ENCODE measurements at regions not wholly inside any gene's neighbourhood (a gene's known extent, or its start where the extent isn't known, plus 50 kb on each side); places are given as distances from the start of the nearest gene placed in this dataset.
"Not testable (repeated sequence)": the region's sequence is repeated elsewhere in the genome, so short reads cannot be mapped to it uniquely, and the experiment has no call there.

GRCh38 chr12:46985816-46986215 is 93.6 kb upstream of the PCED1B start:
- intact Hi-C loops (cut with micrococcal nuclease) = no loop called here
- H3K27ac Mint-ChIP-seq = no peak overlapping the region
- no peak overlapping the region for H3K27ac ChIP-seq (ENCODE audit: low read depth, low read length)
- no peak overlapping the region for H3K4me3 Mint-ChIP-seq
- H3K9me3 ChIP-seq (ENCODE audit: control insufficient read depth in 1 of 2, low read length in 2 of 2) = no peaks in the 10 kb centered on the region
- H3K4me1 ChIP-seq (ENCODE audit: insufficient read depth, low read length) = peaks cover 9% of the 10 kb centered on the region
- ChIA-PET POLR2A (ENCODE audit: partially characterized antibody) (no interaction called here), CTCF (ENCODE audit: partially characterized antibody) (interaction anchor here (0.6 to 2.0 kb wide), 3 partner anchors 24 to 861 kb away, joined by 3 to 8 read pairs (median 3); no protein-coding TSS in a partner anchor)
- DNase-seq = no peak
- peaks cover 3 to 5% of the 10 kb centered on the region in 2 donors for H3K36me3 Mint-ChIP-seq
- H3K27me3 Mint-ChIP-seq = peaks cover 31 to 40% of the 10 kb centered on the region in 2 donors
- H3K27me3 ChIP-seq (ENCODE audit: insufficient read depth, low read length) = peaks cover 4% of the 10 kb centered on the region
- no peaks in the 10 kb centered on the region for H3K36me3 ChIP-seq (ENCODE audit: insufficient read depth, low read length)
- peaks cover 0 to 7% (median 3%) of the 10 kb centered on the region in 4 donors for H3K4me1 Mint-ChIP-seq
- H3K9me3 Mint-ChIP-seq = peaks cover 0 to 28% (median 19%) of the 10 kb centered on the region in 8 donors
- H3K4me3 ChIP-seq (ENCODE audit: low read length in 2 of 2) = no peak overlapping the region

GRCh38 chr12:46988122-46988521 is 91.3 kb upstream of the PCED1B start:
- POLR2A ChIA-PET (ENCODE audit: partially characterized antibody); H3K27ac ChIP-seq (ENCODE audit: low read depth, low read length); H3K9me3 ChIP-seq (ENCODE audit: control insufficient read depth in 1 of 2, low read length in 2 of 2); H3K4me3 Mint-ChIP-seq; H3K27ac Mint-ChIP-seq; H3K36me3 Mint-ChIP-seq; intact Hi-C loops (cut with micrococcal nuclease); H3K4me3 ChIP-seq (ENCODE audit: low read length in 2 of 2); DNase-seq; H3K4me1 ChIP-seq (ENCODE audit: insufficient read depth, low read length); H3K27me3 ChIP-seq (ENCODE audit: insufficient read depth, low read length); H3K4me1 Mint-ChIP-seq; CTCF ChIA-PET (ENCODE audit: partially characterized antibody); H3K36me3 ChIP-seq (ENCODE audit: insufficient read depth, low read length): not testable (repeated sequence)
- H3K27me3 Mint-ChIP-seq = peaks cover 27 to 34% of the 10 kb centered on the region in 2 donors
- H3K9me3 Mint-ChIP-seq = peaks cover 0 to 38% (median 21%) of the 10 kb centered on the region in 8 donors

- CTCF ChIA-PET (ENCODE audit: partially characterized antibody) = no interaction called here
- no peaks in the 10 kb centered on the region for H3K36me3 ChIP-seq (ENCODE audit: insufficient read depth, low read length)
- H3K27ac Mint-ChIP-seq = no peak overlapping the region
- no peak for DNase-seq
- H3K4me3 Mint-ChIP-seq = no peak overlapping the region
- H3K36me3 Mint-ChIP-seq = peaks cover 3 to 5% of the 10 kb centered on the region in 2 donors
- no peak overlapping the region for H3K4me3 ChIP-seq (ENCODE audit: low read length in 2 of 2)
- no peaks in the 10 kb centered on the region for H3K4me1 ChIP-seq (ENCODE audit: insufficient read depth, low read length)
- no peaks in the 10 kb centered on the region for H3K27me3 ChIP-seq (ENCODE audit: insufficient read depth, low read length)
- POLR2A ChIA-PET (ENCODE audit: partially characterized antibody) = no interaction called here
- no peak overlapping the region for H3K27ac ChIP-seq (ENCODE audit: low read depth, low read length)
- H3K27me3 Mint-ChIP-seq = peaks cover 25 to 27% of the 10 kb centered on the region in 2 donors
- H3K9me3 Mint-ChIP-seq = peaks cover 0 to 38% (median 23%) of the 10 kb centered on the region in 8 donors
- no peaks in the 10 kb centered on the region for H3K9me3 ChIP-seq (ENCODE audit: control insufficient read depth in 1 of 2, low read length in 2 of 2)
- no peaks in the 10 kb centered on the region for H3K4me1 Mint-ChIP-seq
- intact Hi-C loops (cut with micrococcal nuclease) = no loop called here
These were observed 89.2 kb upstream of the PCED1B start for GRCh38 chr12:46990211-46990610.

- CTCF ChIA-PET (ENCODE audit: partially characterized antibody); H3K4me3 Mint-ChIP-seq; POLR2A ChIA-PET (ENCODE audit: partially characterized antibody); H3K36me3 Mint-ChIP-seq; H3K27ac Mint-ChIP-seq; H3K27me3 ChIP-seq (ENCODE audit: insufficient read depth, low read length); intact Hi-C loops (cut with micrococcal nuclease); H3K4me1 ChIP-seq (ENCODE audit: insufficient read depth, low read length); H3K4me1 Mint-ChIP-seq; H3K36me3 ChIP-seq (ENCODE audit: insufficient read depth, low read length); H3K4me3 ChIP-seq (ENCODE audit: low read length in 2 of 2); H3K27ac ChIP-seq (ENCODE audit: low read depth, low read length); H3K9me3 ChIP-seq (ENCODE audit: control insufficient read depth in 1 of 2, low read length in 2 of 2); DNase-seq: not testable (repeated sequence)
- Mint-ChIP-seq H3K27me3 (peaks cover 14 to 17% of the 10 kb centered on the region in 2 donors), H3K9me3 (peaks cover 0 to 40% (median 24%) of the 10 kb centered on the region in 8 donors)
These were observed 87.4 kb upstream of the PCED1B start for GRCh38 chr12:46992051-46992450.

GRCh38 chr12:46998811-46999368 is 80.5 kb upstream of the PCED1B start:
- Mint-ChIP-seq H3K27me3 (peaks cover 2 to 12% of the 10 kb centered on the region in 2 donors), H3K27ac (no peak overlapping the region), H3K4me3 (no peak overlapping the region), H3K36me3 (no peaks in the 10 kb centered on the region), H3K9me3 (peaks cover 0 to 6% (median 2%) of the 10 kb centered on the region in 8 donors), H3K4me1 (no peaks in the 10 kb centered on the region)
- Histone ChIP-seq H3K27ac (ENCODE audit: low read depth, low read length) (no peak overlapping the region), H3K4me3 (ENCODE audit: low read length in 2 of 2) (no peak overlapping the region), H3K36me3 (ENCODE audit: insufficient read depth, low read length) (no peaks in the 10 kb centered on the region), H3K27me3 (ENCODE audit: insufficient read depth, low read length) (no peaks in the 10 kb centered on the region), H3K9me3 (ENCODE audit: control insufficient read depth in 1 of 2, low read length in 2 of 2) (no peaks in the 10 kb centered on the region), H3K4me1 (ENCODE audit: insufficient read depth, low read length) (no peaks in the 10 kb centered on the region)
- ChIA-PET POLR2A (ENCODE audit: partially characterized antibody) (no interaction called here), CTCF (ENCODE audit: partially characterized antibody) (no interaction called here)
- DNase-seq = no peak
- intact Hi-C loops (cut with micrococcal nuclease) = no loop called here

- H3K27ac Mint-ChIP-seq = no peak overlapping the region
- H3K27me3 Mint-ChIP-seq = peaks cover 25% of the 10 kb centered on the region in 2 donors
- H3K9me3 ChIP-seq (ENCODE audit: control insufficient read depth in 1 of 2, low read length in 2 of 2) = no peaks in the 10 kb centered on the region
- H3K27ac ChIP-seq (ENCODE audit: low read depth, low read length) = no peak overlapping the region
- no peak for DNase-seq
- intact Hi-C loops (cut with micrococcal nuclease) = no loop called here
- no peaks in the 10 kb centered on the region for H3K36me3 Mint-ChIP-seq
- ChIA-PET POLR2A (ENCODE audit: partially characterized antibody) (no interaction called here), CTCF (ENCODE audit: partially characterized antibody) (interaction anchor here (1.1 kb wide), 1 partner anchor 23 kb away, joined by 3 read pairs; no protein-coding TSS in a partner anchor)
- H3K4me3 Mint-ChIP-seq = no peak overlapping the region
- H3K36me3 ChIP-seq (ENCODE audit: insufficient read depth, low read length) = no peaks in the 10 kb centered on the region
- H3K4me3 ChIP-seq (ENCODE audit: low read length in 2 of 2) = no peak overlapping the region
- peaks cover 4% of the 10 kb centered on the region for H3K27me3 ChIP-seq (ENCODE audit: insufficient read depth, low read length)
- H3K9me3 Mint-ChIP-seq = peaks cover 0 to 3% (median 0%) of the 10 kb centered on the region in 8 donors
- no peaks in the 10 kb centered on the region for H3K4me1 ChIP-seq (ENCODE audit: insufficient read depth, low read length)
- H3K4me1 Mint-ChIP-seq = no peaks in the 10 kb centered on the region
These were observed 74.8 kb upstream of the PCED1B start for GRCh38 chr12:47004634-47005033.

- POLR2A ChIA-PET (ENCODE audit: partially characterized antibody) = no interaction called here
- peaks cover 21 to 27% of the 10 kb centered on the region in 2 donors for H3K27me3 Mint-ChIP-seq
These were observed 72.4 kb upstream of the PCED1B start for GRCh38 chr12:47007048-47007447.

More at GRCh38 chr12:47007048-47007447, 72.4 kb upstream of the PCED1B start:
- Histone ChIP-seq H3K4me3 (ENCODE audit: low read length in 2 of 2) (no peak overlapping the region), H3K36me3 (ENCODE audit: insufficient read depth, low read length) (no peaks in the 10 kb centered on the region), H3K4me1 (ENCODE audit: insufficient read depth, low read length) (no peaks in the 10 kb centered on the region), H3K27me3 (ENCODE audit: insufficient read depth, low read length) (peaks cover 4% of the 10 kb centered on the region), H3K9me3 (ENCODE audit: control insufficient read depth in 1 of 2, low read length in 2 of 2) (no peaks in the 10 kb centered on the region), H3K27ac (ENCODE audit: low read depth, low read length) (no peak overlapping the region)
- Mint-ChIP-seq H3K4me1 (no peaks in the 10 kb centered on the region), H3K36me3 (no peaks in the 10 kb centered on the region), H3K27ac (no peak overlapping the region), H3K9me3 (peaks cover 0 to 3% (median 0%) of the 10 kb centered on the region in 8 donors), H3K4me3 (no peak overlapping the region)
- intact Hi-C loops (cut with micrococcal nuclease) = no loop called here
- no peak for DNase-seq
- CTCF ChIA-PET (ENCODE audit: partially characterized antibody) = no interaction called here

Measured in CD4-positive, alpha-beta memory T cell (primary cell).